K562 (cell line): ENCODE measurements at regions not wholly inside any gene's neighbourhood (a gene's known extent, or its start where the extent isn't known, plus 50 kb on each side); places are given as distances from the start of the nearest gene placed in this dataset.

ENCODE experiments used
- ATAC-seq: fragments of 200-7000 bp; cut with Tn5 transposase; 3 replicates; pipeline ENCODE4 v1.9.1; 2020; ENCODE audit warnings: moderate library complexity
- BruUV-seq: library from RNA; stranded (reverse); fragments of 400-500 nt; replicated peaks from 2 replicates; lab custom pipeline; 2021; lab: Mats Ljungman, UMichigan
- CTCF ChIA-PET: fragments of 300-600 bp; formaldehyde crosslinking; extraction: SDS; loops from one replicate; lab custom pipeline; 2021; ENCODE audit warnings: low intra/inter-chr PET ratio; lab: Yijun Ruan, JAX
- POLR2A ChIA-PET: fragments of 300-600, 350-650 bp; sonication (Branson Sonifier 250); formaldehyde crosslinking; extraction: SDS; loops from one replicate; lab custom pipeline; 2021; ENCODE audit warnings: antibody characterized with exemption, inconsistent platforms; lab: Yijun Ruan, JAX
- DNase-seq, 4 experiments: peaks; one replicate each; pipeline versions ENCODE4 v3.0.0 to v3.0.0-alpha.2; 2011 to 2018; ENCODE audit warnings: low spot score in 3 of 4, mixed read lengths in 3 of 4; ENCODE audit errors: extremely low read depth in 1 of 4
- FAIRE-seq: peaks from 2 replicates; lab custom pipeline; 2011; peaks lifted over from hg19 to GRCh38; lab: Jason Lieb, UNC
- H2AFZ ChIP-seq: 2 replicates; pipeline ENCODE4 v1.6.0; 2011; ENCODE audit warnings: low read depth, low read length, control low read depth, inconsistent platforms
- H3K27ac ChIP-seq: fragments of 200-600 bp; 3 replicates; pipeline ENCODE4 v1.8.0; 2011; ENCODE audit warnings: low read depth, mild to moderate bottlenecking, control low read depth, inconsistent platforms, low read length, moderate library complexity, mixed read lengths; ENCODE audit errors: extremely low read depth
- H3K27me3 ChIP-seq, 2 experiments: fragments of 300-600 bp in 1 of 2; 2 replicates in 1 of 2; 3 replicates in 1 of 2; pipeline versions ENCODE4 v1.6.0 to v1.8.0; 2011; ENCODE audit warnings: inconsistent platforms in 2 of 2, low read length in 2 of 2, mild to moderate bottlenecking in 1 of 2, mixed read lengths in 1 of 2, moderate library complexity in 1 of 2; ENCODE audit not compliant: control insufficient read depth in 2 of 2, insufficient read depth in 2 of 2
- H3K36me3 ChIP-seq: fragments of 300-600 bp; 3 replicates; pipeline ENCODE4 v1.8.0; 2011; ENCODE audit warnings: mild to moderate bottlenecking, low read length, inconsistent platforms; ENCODE audit not compliant: control insufficient read depth, insufficient read depth
- H3K4me1 ChIP-seq, 2 experiments: fragments of 200-600 bp in 1 of 2; replicated peaks in 1 of 2; 2 replicates in 1 of 2; 3 replicates in 1 of 2; pipeline versions ENCODE4 v1.5.1 to v1.8.0; 2011; ENCODE audit warnings: inconsistent platforms in 2 of 2, low read length in 2 of 2, mild to moderate bottlenecking in 1 of 2, mixed read lengths in 1 of 2, moderate library complexity in 1 of 2; ENCODE audit not compliant: control insufficient read depth in 2 of 2, insufficient read depth in 2 of 2
- H3K4me2 ChIP-seq: 2 replicates; pipeline ENCODE4 v1.6.1; 2011; ENCODE audit warnings: low read length, control low read depth, inconsistent platforms, mixed read lengths; ENCODE audit not compliant: insufficient read depth
- H3K4me3 ChIP-seq: fragments of 200-600 bp; sonication (generic), shearing (Covaris generic); 2 replicates; pipeline ENCODE4 v1.5.1; 2016; ENCODE audit warnings: control low read depth, inconsistent platforms
- H3K79me2 ChIP-seq: fragments of 200-600 bp; 3 replicates; pipeline ENCODE4 v1.8.0; 2011; ENCODE audit warnings: low read length, inconsistent platforms; ENCODE audit not compliant: control insufficient read depth, insufficient read depth
- H3K9ac ChIP-seq, 2 experiments: 2 replicates each; pipeline versions ENCODE4 v1.6.0 to v1.6.1; 2011; ENCODE audit warnings: low read depth in 2 of 2, low read length in 2 of 2, control low read depth in 1 of 2, inconsistent platforms in 1 of 2, mild to moderate bottlenecking in 1 of 2, mixed read lengths in 1 of 2; ENCODE audit not compliant: insufficient read depth in 1 of 2
- H3K9me1 ChIP-seq: one replicate; pipeline ENCODE4 v1.6.0; 2011; ENCODE audit warnings: inconsistent platforms, mild to moderate bottlenecking, low read length, moderate library complexity; ENCODE audit not compliant: control insufficient read depth, insufficient read depth
- H3K9me3 ChIP-seq: replicated peaks from 2 replicates; pipeline ENCODE4 v1.5.1; 2011; ENCODE audit warnings: low read depth, low read length, inconsistent platforms; ENCODE audit not compliant: control insufficient read depth, insufficient read depth
- H4K20me1 ChIP-seq: replicated peaks from 2 replicates; pipeline ENCODE4 v1.6.1; 2011; ENCODE audit warnings: low read length, inconsistent platforms, mixed read lengths; ENCODE audit not compliant: control insufficient read depth, insufficient read depth
- C11orf30 ChIP-seq: fragments of 450-650 bp; IDR thresholded peaks from 2 replicates; pipeline ENCODE4 v1.6.1; 2016; ENCODE audit warnings: low read depth, mild to moderate bottlenecking
- CBFB ChIP-seq: sonication (generic); formaldehyde crosslinking; IDR thresholded peaks from 2 replicates; pipeline ENCODE4 v1.4.0; 2020; ENCODE audit warnings: mild to moderate bottlenecking, missing genetic modification reagents
- CGGBP1 ChIP-seq: fragments of 250-450 bp; sonication (Bioruptor Pico); IDR thresholded peaks from 2 replicates; pipeline ENCODE4 v1.9.0; 2021; ENCODE audit warnings: mild to moderate bottlenecking
- DEAF1 ChIP-seq: fragments of 450-650 bp; formaldehyde crosslinking; IDR thresholded peaks from 2 replicates; pipeline ENCODE4 v1.4.0; 2020; ENCODE audit warnings: mild to moderate bottlenecking, moderate library complexity
- ERF ChIP-seq: fragments of 450-650 bp; formaldehyde crosslinking; IDR thresholded peaks from 2 replicates; pipeline ENCODE4 v1.4.0; 2020; ENCODE audit warnings: mild to moderate bottlenecking, mixed read lengths
- GABPA ChIP-seq: fragments of 200-800 bp; sonication (Bioruptor generic); conservative IDR thresholded peaks from 2 replicates; pipeline ENCODE4 v1.6.1; 2016; ENCODE audit warnings: low read depth, missing genetic modification characterization, missing compliant biosample characterization
- PHF21A ChIP-seq: fragments of 450-650 bp; IDR thresholded peaks from 2 replicates; pipeline ENCODE4 v1.6.1; 2017; ENCODE audit warnings: low read depth, borderline replicate concordance
- SP2 ChIP-seq: IDR thresholded peaks from 2 replicates; pipeline ENCODE4 v1.6.1; 2011; ENCODE audit warnings: mild to moderate bottlenecking, low read depth, low read length, moderate library complexity; ENCODE audit not compliant: poor library complexity, severe bottlenecking; ENCODE audit errors: extremely low read depth
- ZNF280A ChIP-seq: fragments of 450-650 bp; IDR thresholded peaks from 2 replicates; pipeline ENCODE4 v1.6.1; 2018; ENCODE audit warnings: mild to moderate bottlenecking, low read depth; ENCODE audit not compliant: partially characterized antibody
- ZNF408 ChIP-seq: fragments of 250-450 bp; sonication (Bioruptor Pico); IDR thresholded peaks from 2 replicates; pipeline ENCODE4 v1.4.0; 2020; ENCODE audit warnings: low read depth, mild to moderate bottlenecking, moderate library complexity
- ZNF740 ChIP-seq, 3 experiments: fragments of 200-800 bp in 1 of 3; sonication (Bioruptor generic) in 1 of 3; sonication (generic) in 1 of 3; formaldehyde crosslinking in 1 of 3; IDR thresholded peaks; 2 replicates each; pipeline versions ENCODE4 v1.6.1 to v1.8.0; 2016 to 2022; ENCODE audit warnings: mild to moderate bottlenecking in 2 of 3, missing compliant biosample characterization in 2 of 3, missing genetic modification characterization in 2 of 3, missing genetic modification reagents in 1 of 3
- WGBS: fragments of 100-300 bp; shearing (Covaris generic); methylation state at CpG from one replicate; pipeline ENCODE4 v1.1.6; 2016; ENCODE audit warnings: low coverage, mixed read lengths; ENCODE audit not compliant: insufficient coverage; ENCODE audit errors: missing lambda C conversion rate; 5-methylcytosine and 5-hydroxymethylcytosine counted together
- in situ Hi-C: fragments of 300-500 bp; cut with MboI; formaldehyde crosslinking; loops from 4 replicates; pipeline ENCODE4 v1.15.0; 2018; ENCODE audit warnings: inconsistent platforms, mixed read lengths
- intact Hi-C: fragments of 100-400 bp; cut with micrococcal nuclease; formaldehyde crosslinking; loops from 2 replicates; pipeline ENCODE4 v1.14.2; 2022

- no peaks in the 10 kb centered on the region for H3K27me3 ChIP-seq
- TF ChIP-seq CBFB (CRISPR knock-in tag) (no peak), CGGBP1 (CRISPR knock-in tag) (no peak), GABPA (tag) (no peak), ERF (CRISPR knock-in tag) (no peak), DEAF1 (no peak), ZNF408 (CRISPR knock-in tag) (no peak), PHF21A (no peak), SP2 (no peak), ZNF740 (CRISPR knock-in tag; IDR thresholded peaks at IDR 0.05) (no peak), ZNF740 (tag; IDR thresholded peaks at IDR 0.05) (no peak), C11orf30 (no peak), ZNF280A (no peak)
- TF ChIP-seq, all 486 proteins: peak for 0
- Histone ChIP-seq H3K4me3 (no peak overlapping the region), H3K4me2 (no peak overlapping the region), H3K36me3 (no peaks in the 10 kb centered on the region), H3K4me1 (no peaks in the 10 kb centered on the region), H3K9ac (no peak overlapping the region), H3K9me3 (no peaks in the 10 kb centered on the region), H3K9me1 (no peaks in the 10 kb centered on the region), H3K27ac (no peak overlapping the region), H4K20me1 (no peaks in the 10 kb centered on the region), H2AFZ (no peak overlapping the region), H3K79me2 (no peaks in the 10 kb centered on the region)
- 0% methylated on average over 2 of the region's 2 CpGs for WGBS
- intact Hi-C loops (no loop called here), in situ Hi-C loops (no loop called here)
- no TSS peak for BruUV-seq
- ATAC-seq (no peak), FAIRE-seq (no peak), DNase-seq (no peak)
- ChIA-PET CTCF (no interaction called here), POLR2A (no interaction called here)
Observed at GRCh38 chr10:130875116-130875515, 436.4 kb downstream of the TCERG1L start.
